HG03469 (cell line): ENCODE measurements at regions not wholly inside any gene's neighbourhood (a gene's known extent, or its start where the extent isn't known, plus 50 kb on each side); places are given as distances from the start of the nearest gene placed in this dataset.

Experiments used
- ATAC-seq: cut with Tn5 transposase; IDR thresholded peaks from one replicate; pipeline ENCODE4 v1.9.1; 2021; ENCODE audit warnings: mild to moderate bottlenecking, moderate library complexity, moderate number of reproducible peaks; ENCODE audit not compliant: unreplicated experiment

GRCh38 chr7:39883812-39884390 lies 66.2 kb upstream of the CDK13 start:
- ATAC-seq: no peak

GRCh38 chr7:39888171-39888853 lies 61.7 kb upstream of the CDK13 start:
- no peak for ATAC-seq

DNA sequence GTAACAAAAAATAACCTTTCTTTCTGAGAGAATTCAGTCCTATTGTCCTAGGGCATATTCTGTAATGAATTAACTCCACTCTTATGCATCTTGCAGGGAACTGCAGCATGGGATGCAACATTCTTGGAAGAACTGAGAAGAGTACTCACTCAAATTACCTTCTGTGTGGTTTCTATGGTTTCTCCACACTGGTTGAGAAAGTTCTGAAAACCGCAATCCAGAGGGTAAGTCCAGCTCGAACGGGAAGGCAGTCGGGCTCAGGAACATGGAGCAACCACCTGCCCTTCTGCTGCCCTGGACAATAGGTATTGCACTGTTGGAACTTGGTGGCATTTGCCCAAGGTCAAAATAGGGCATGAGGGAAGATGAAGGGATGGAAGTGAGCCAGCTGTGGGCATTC lies 59.6 kb upstream of the CDK13 start:
- no peak for ATAC-seq

DNA sequence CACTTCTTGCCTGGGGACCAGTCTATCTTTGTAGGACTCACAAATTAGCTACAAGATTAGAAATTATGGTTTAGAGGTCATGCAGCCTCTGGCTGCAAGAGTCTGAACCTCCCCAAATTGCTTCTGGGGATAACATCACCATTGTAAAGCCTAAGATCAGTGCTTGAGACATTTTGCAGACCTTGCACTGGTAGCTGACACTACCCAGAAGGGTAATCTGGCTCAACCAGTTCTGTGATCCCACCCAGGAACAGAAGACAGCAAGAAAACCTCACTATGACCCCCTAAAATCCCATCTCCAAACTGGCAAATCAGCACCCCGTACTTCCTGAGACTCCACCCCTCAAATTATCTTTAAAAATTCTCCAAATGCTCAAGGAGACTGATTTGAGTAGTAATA lies 58.2 kb upstream of the CDK13 start:
- ATAC-seq: no peak

- no peak for ATAC-seq
These were observed 57.7 kb upstream of the CDK13 start for GRCh38 chr7:39892361-39892760.

GRCh38 chr7:39894904-39895303 lies 55.2 kb upstream of the CDK13 start:
- no peak for ATAC-seq

GRCh38 chr7:39896840-39897239 lies 53.2 kb upstream of the CDK13 start:
- ATAC-seq: no peak

DNA sequence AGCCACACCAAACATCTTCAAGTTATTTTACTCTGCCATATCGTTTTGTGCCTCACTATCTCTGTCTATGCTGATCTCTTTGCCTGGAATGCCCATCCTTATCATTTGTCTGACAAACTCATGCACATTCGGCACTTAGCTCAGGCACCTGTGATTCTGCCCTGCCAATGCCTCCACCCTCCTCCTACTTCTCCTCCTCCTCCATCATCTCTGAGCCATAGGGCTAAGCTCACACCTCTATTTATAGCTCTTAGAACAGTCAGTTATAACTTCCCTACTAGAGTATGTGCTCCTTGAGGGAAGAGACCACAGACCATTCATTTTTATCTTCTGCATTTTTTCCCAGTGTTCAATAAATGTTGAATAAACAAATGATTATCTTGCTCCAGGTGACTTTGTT lies 51.2 kb upstream of the CDK13 start:
- ATAC-seq: no peak
